HG02798 (cell line): ENCODE measurements at regions not wholly inside any gene's neighbourhood (a gene's known extent, or its start where the extent isn't known, plus 50 kb on each side); places are given as distances from the start of the nearest gene placed in this dataset.

Experiments
- ATAC-seq: cut with Tn5 transposase; IDR thresholded peaks from one replicate; pipeline ENCODE4 v1.9.1; 2021; ENCODE audit warnings: mild to moderate bottlenecking; ENCODE audit not compliant: unreplicated experiment, poor library complexity

DNA sequence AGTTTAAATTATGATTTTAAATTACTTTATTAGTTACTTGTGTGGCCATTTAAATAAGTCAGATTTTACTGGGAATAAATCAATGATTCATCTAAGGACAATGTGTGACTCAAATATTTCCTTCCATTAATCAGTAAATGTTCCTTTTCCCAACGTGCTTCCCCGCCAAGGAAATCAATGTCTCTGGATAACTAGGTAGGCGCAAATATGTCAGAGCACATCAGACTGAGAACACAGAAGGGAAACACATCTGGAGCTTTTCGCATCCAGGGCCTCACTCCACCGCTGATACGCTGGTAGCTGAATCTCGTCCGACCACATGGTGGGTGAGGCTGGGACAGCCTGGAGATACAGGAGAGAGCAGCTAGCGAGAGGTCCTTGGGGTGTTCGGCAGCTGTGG, 56.4 kb upstream of the RPS6KA2 start:
- no peak for ATAC-seq

DNA sequence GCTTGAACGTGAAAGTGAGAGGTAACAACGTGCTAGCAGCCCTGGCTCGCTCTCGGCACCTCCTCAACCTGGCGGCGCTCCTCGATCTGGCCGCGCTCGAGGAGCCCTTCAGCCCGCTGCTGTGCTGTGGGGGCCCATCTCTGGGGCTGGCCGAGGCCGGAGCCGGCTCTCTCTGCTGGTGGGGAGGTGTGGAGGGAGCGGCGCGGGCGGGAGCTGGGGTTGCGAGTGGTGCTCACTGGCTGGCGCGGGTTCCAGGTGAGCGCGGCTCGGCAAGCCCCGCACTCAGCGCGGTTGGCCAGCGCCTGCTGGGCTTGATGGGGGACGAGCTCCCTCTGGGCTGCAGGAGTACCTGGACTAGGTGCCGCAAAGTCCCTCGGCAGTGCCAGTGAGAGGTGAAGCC, 52.5 kb upstream of the RPS6KA2 start:
- ATAC-seq = no peak

DNA sequence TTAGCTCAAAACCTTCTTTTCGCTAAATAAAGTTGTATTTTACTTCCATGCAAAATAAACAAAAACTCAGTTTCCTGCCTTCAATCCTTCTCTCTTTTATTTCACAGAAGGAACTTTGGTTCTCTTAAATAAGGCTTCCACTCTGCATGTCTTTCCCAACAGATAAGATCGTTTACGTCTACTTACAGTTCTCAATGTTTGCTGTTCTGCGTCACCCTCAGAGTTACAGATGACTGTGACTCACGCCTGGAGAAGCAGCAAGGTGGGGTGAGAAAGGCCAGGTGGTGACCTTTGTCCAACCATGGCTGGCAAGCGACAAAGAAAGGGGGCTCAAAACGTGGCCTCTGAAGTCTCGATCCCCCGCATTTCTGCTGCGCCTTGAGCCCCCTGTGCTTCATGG, 51.4 kb upstream of the RPS6KA2 start:
- no peak for ATAC-seq

DNA sequence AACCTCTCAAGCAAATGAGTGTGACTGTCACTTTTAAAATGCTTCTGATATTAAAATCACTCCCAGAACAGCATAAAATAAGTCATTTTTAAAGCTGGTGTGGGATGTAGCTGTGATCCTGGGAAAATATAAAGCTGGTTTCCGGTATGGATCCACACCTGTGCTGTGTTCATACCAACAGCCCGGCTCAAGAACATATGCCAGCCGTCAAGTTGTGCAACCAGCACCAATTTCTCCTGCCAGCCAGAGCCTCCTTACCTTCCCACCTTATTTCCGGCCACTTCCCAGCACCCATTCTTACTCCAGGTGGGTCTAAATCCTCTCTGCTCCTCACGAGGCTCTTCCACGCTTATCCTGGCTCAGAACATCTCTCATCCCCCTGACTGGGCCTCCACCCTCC, 50.9 kb upstream of the RPS6KA2 start:
- ATAC-seq = no peak
